DOHH2 (cell line): ENCODE measurements at regions not wholly inside any gene's neighbourhood (a gene's known extent, or its start where the extent isn't known, plus 50 kb on each side); places are given as distances from the start of the nearest gene placed in this dataset.

Source experiments
- H3F3A ChIP-seq: fragments of 200-600 bp; sonication (generic), shearing (Covaris generic); 2 replicates; pipeline ENCODE4 v1.6.0; 2016; ENCODE audit warnings: antibody characterized with exemption, mild to moderate bottlenecking; ENCODE audit not compliant: control insufficient read depth, insufficient read depth
- H3K27ac ChIP-seq: fragments of 200-600 bp; sonication (generic); 2 replicates; pipeline ENCODE4 v1.5.1; 2014; ENCODE audit warnings: low read depth, mild to moderate bottlenecking, low read length, moderate library complexity
- H3K27me3 ChIP-seq: fragments of 200-600 bp; sonication (generic); 2 replicates; pipeline ENCODE4 v1.6.1; 2014; ENCODE audit warnings: mild to moderate bottlenecking, low read length, mixed read lengths; ENCODE audit not compliant: control insufficient read depth
- H3K36me3 ChIP-seq: fragments of 200-600 bp; sonication (generic); 2 replicates; pipeline ENCODE4 v1.6.1; 2014; ENCODE audit warnings: mild to moderate bottlenecking, low read length, moderate library complexity, mixed read lengths; ENCODE audit not compliant: control insufficient read depth
- H3K4me1 ChIP-seq: fragments of 200-600 bp; sonication (generic); 2 replicates; pipeline ENCODE4 v1.6.1; 2014; ENCODE audit warnings: mild to moderate bottlenecking, low read length, mixed read lengths; ENCODE audit not compliant: control insufficient read depth
- H3K4me2 ChIP-seq: fragments of 200-600 bp; sonication (generic); 2 replicates; pipeline ENCODE4 v1.6.0; 2014; ENCODE audit warnings: mild to moderate bottlenecking, low read length, moderate library complexity
- H3K4me3 ChIP-seq: fragments of 200-600 bp; sonication (generic); 2 replicates; pipeline ENCODE4 v1.5.1; 2014; ENCODE audit warnings: mild to moderate bottlenecking, low read length, mixed read lengths
- H3K79me2 ChIP-seq: fragments of 200-600 bp; sonication (generic); 2 replicates; pipeline ENCODE4 v1.6.1; 2014; ENCODE audit warnings: mild to moderate bottlenecking, low read length, mixed read lengths; ENCODE audit not compliant: control insufficient read depth
- H3K9me2 ChIP-seq: fragments of 200-600 bp; sonication (generic); replicated peaks from 2 replicates; pipeline ENCODE4 v1.6.1; 2014; ENCODE audit warnings: mild to moderate bottlenecking, low read length, mixed read lengths; ENCODE audit not compliant: control insufficient read depth
- H3K9me3 ChIP-seq: fragments of 200-600 bp; sonication (generic); 2 replicates; pipeline ENCODE4 v1.6.1; 2014; ENCODE audit warnings: antibody characterized with exemption, low read length, mixed read lengths; ENCODE audit not compliant: control insufficient read depth, insufficient read depth
- H4K20me1 ChIP-seq: fragments of 200-600 bp; sonication (generic); 2 replicates; pipeline ENCODE4 v1.6.0; 2014; ENCODE audit warnings: low read depth, mild to moderate bottlenecking, antibody characterized with exemption, low read length, moderate library complexity; ENCODE audit not compliant: control insufficient read depth, insufficient read depth
- EZH2phosphoT487 ChIP-seq: fragments of 200-600 bp; sonication (generic); IDR thresholded peaks from 2 replicates; pipeline ENCODE4 v1.6.1; 2017; ENCODE audit warnings: borderline replicate concordance, mild to moderate bottlenecking, antibody characterized with exemption, low read length, moderate library complexity, mixed read lengths
- TF ChIP-seq, protein P1 (sequence below): fragments of 200-600 bp; sonication (generic); IDR thresholded peaks from one replicate; pipeline ENCODE4 v1.5.1; 2014; ENCODE audit warnings: antibody characterized with exemption, mild to moderate bottlenecking, low read depth, low read length; ENCODE audit not compliant: poor library complexity, severe bottlenecking

- Histone ChIP-seq H3K4me1 (no peaks in the 10 kb centered on the region), H3K36me3 (no peaks in the 10 kb centered on the region), H3K9me2 (no peaks in the 10 kb centered on the region), H3F3A (no peaks in the 10 kb centered on the region), H3K79me2 (no peaks in the 10 kb centered on the region), H3K4me3 (no peak overlapping the region), H4K20me1 (no peaks in the 10 kb centered on the region), H3K27ac (no peak overlapping the region), H3K9me3 (peaks cover 12% of the 10 kb centered on the region; the same call in 1 of the 2 replicates), H3K4me2 (no peak overlapping the region), H3K27me3 (no peaks in the 10 kb centered on the region)
- TF ChIP-seq, protein P1, sequence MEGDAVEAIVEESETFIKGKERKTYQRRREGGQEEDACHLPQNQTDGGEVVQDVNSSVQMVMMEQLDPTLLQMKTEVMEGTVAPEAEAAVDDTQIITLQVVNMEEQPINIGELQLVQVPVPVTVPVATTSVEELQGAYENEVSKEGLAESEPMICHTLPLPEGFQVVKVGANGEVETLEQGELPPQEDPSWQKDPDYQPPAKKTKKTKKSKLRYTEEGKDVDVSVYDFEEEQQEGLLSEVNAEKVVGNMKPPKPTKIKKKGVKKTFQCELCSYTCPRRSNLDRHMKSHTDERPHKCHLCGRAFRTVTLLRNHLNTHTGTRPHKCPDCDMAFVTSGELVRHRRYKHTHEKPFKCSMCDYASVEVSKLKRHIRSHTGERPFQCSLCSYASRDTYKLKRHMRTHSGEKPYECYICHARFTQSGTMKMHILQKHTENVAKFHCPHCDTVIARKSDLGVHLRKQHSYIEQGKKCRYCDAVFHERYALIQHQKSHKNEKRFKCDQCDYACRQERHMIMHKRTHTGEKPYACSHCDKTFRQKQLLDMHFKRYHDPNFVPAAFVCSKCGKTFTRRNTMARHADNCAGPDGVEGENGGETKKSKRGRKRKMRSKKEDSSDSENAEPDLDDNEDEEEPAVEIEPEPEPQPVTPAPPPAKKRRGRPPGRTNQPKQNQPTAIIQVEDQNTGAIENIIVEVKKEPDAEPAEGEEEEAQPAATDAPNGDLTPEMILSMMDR, result no peak
- TF ChIP-seq EZH2phosphoT487, result no peak
Measured at GRCh38 chr13:21967871-21968270, 297.0 kb downstream of the FGF9 start.

- H3K9me2 ChIP-seq, result no peaks in the 10 kb centered on the region
- no peak overlapping the region for H3K27ac ChIP-seq
- H3K4me3 ChIP-seq, result no peak overlapping the region
- H3K4me2 ChIP-seq, result no peak overlapping the region
- H3K36me3 ChIP-seq, result no peaks in the 10 kb centered on the region
- H3K27me3 ChIP-seq, result no peaks in the 10 kb centered on the region
- H3F3A ChIP-seq, result no peaks in the 10 kb centered on the region
- H3K79me2 ChIP-seq, result no peaks in the 10 kb centered on the region
- H3K9me3 ChIP-seq, result peaks cover 12% of the 10 kb centered on the region; the same call in 1 of the 2 replicates
- no peaks in the 10 kb centered on the region for H3K4me1 ChIP-seq
- TF ChIP-seq, protein P1, result no peak
- no peak for TF ChIP-seq EZH2phosphoT487
- H4K20me1 ChIP-seq, result no peaks in the 10 kb centered on the region
Measured at GRCh38 chr13:21970172-21970571, 299.3 kb downstream of the FGF9 start.

GRCh38 chr13:21970918-21971317 lies 300.0 kb downstream of the FGF9 start:
- H3K27ac ChIP-seq, result no peak overlapping the region
- no peaks in the 10 kb centered on the region for H3K27me3 ChIP-seq
- H3K4me2 ChIP-seq, result no peak overlapping the region
- no peaks in the 10 kb centered on the region for H3F3A ChIP-seq
- H3K4me3 ChIP-seq, result no peak overlapping the region
- TF ChIP-seq, protein P1, result no peak
- TF ChIP-seq EZH2phosphoT487, result no peak
- no peaks in the 10 kb centered on the region for H3K36me3 ChIP-seq
- no peaks in the 10 kb centered on the region for H3K9me2 ChIP-seq
- H3K4me1 ChIP-seq, result no peaks in the 10 kb centered on the region
- H4K20me1 ChIP-seq, result no peaks in the 10 kb centered on the region
- H3K79me2 ChIP-seq, result no peaks in the 10 kb centered on the region
- H3K9me3 ChIP-seq, result peaks cover 12% of the 10 kb centered on the region; the same call in 1 of the 2 replicates
